IMR-90 (cell line): ENCODE measurements at regions not wholly inside any gene's neighbourhood (a gene's known extent, or its start where the extent isn't known, plus 50 kb on each side); places are given as distances from the start of the nearest gene placed in this dataset.

Source experiments
- ATAC-seq: fragments of 200-7000 bp; cut with Tn5 transposase; 2 replicates; pipeline ENCODE4 v1.9.1; 2020; ENCODE audit warnings: low read depth, mild to moderate bottlenecking, moderate library complexity
- BruUV-seq: library from RNA; stranded (reverse); fragments of 400-500 nt; replicated peaks from 2 replicates; lab custom pipeline; 2021; lab: Mats Ljungman, UMichigan
- CTCF ChIA-PET: fragments of 300-600 bp; formaldehyde crosslinking; extraction: SDS; loops from one replicate; lab custom pipeline; 2021; ENCODE audit warnings: antibody characterized with exemption; lab: Yijun Ruan, JAX
- POLR2A ChIA-PET: fragments of 300-600 bp; sonication (Branson Sonifier 250); formaldehyde crosslinking; loops from one replicate; lab custom pipeline; 2022; ENCODE audit warnings: antibody characterized with exemption; ENCODE audit not compliant: unreplicated experiment; lab: Charles Lee
- DNase-seq: peaks from one replicate; pipeline ENCODE4 v3.0.0; 2013
- H2AFZ ChIP-seq: replicated peaks from 2 replicates; pipeline ENCODE3; 2013; ENCODE audit warnings: low read length, mild to moderate bottlenecking; ENCODE audit not compliant: poor library complexity
- H2AK5ac ChIP-seq: 2 replicates; pipeline ENCODE4 v1.6.1; 2013; ENCODE audit warnings: low read depth, low read length, inconsistent platforms
- H2AK9ac ChIP-seq: replicated peaks from 2 replicates; pipeline ENCODE3; 2013; ENCODE audit warnings: mild to moderate bottlenecking, low read depth, low read length, moderate library complexity; ENCODE audit not compliant: poor library complexity
- H2BK120ac ChIP-seq: 2 replicates; pipeline ENCODE4 v1.6.1; 2013; ENCODE audit warnings: low read depth, low read length, inconsistent platforms
- H2BK15ac ChIP-seq: 3 replicates; pipeline ENCODE4 v1.6.1; 2013; ENCODE audit warnings: low read depth, low read length, inconsistent platforms
- H2BK20ac ChIP-seq: 2 replicates; pipeline ENCODE4 v1.6.1; 2013; ENCODE audit warnings: low read depth, mild to moderate bottlenecking, inconsistent platforms, low read length, moderate library complexity
- H2BK5ac ChIP-seq: 2 replicates; pipeline ENCODE4 v1.6.1; 2013; ENCODE audit warnings: mild to moderate bottlenecking, low read depth, low read length, inconsistent platforms; ENCODE audit not compliant: poor library complexity, severe bottlenecking
- H3K14ac ChIP-seq: replicated peaks from 2 replicates; pipeline ENCODE4 v1.6.1; 2013; ENCODE audit warnings: low read depth, low read length, inconsistent platforms
- H3K18ac ChIP-seq: 2 replicates; pipeline ENCODE4 v1.6.1; 2013; ENCODE audit warnings: low read depth, low read length, control low read depth
- H3K23ac ChIP-seq: 2 replicates; pipeline ENCODE4 v1.6.1; 2013; ENCODE audit warnings: low read depth, low read length, inconsistent platforms
- H3K27ac ChIP-seq: 2 replicates; pipeline ENCODE4 v1.5.1; 2013; ENCODE audit warnings: mild to moderate bottlenecking, control low read depth, low read length; ENCODE audit not compliant: insufficient read depth
- H3K27me3 ChIP-seq: 2 replicates; pipeline ENCODE4 v1.6.1; 2013; ENCODE audit warnings: low read length; ENCODE audit not compliant: control insufficient read depth, insufficient read depth
- H3K36me3 ChIP-seq: 2 replicates; pipeline ENCODE4 v1.6.1; 2013; ENCODE audit warnings: low read length, mixed read lengths; ENCODE audit not compliant: control insufficient read depth, insufficient read depth
- H3K4ac ChIP-seq: 2 replicates; pipeline ENCODE4 v1.6.1; 2013; ENCODE audit warnings: low read depth, low read length, inconsistent platforms
- H3K4me1 ChIP-seq: 2 replicates; pipeline ENCODE4 v1.6.1; 2013; ENCODE audit warnings: low read length, mixed read lengths; ENCODE audit not compliant: control insufficient read depth, insufficient read depth
- H3K4me2 ChIP-seq: 2 replicates; pipeline ENCODE4 v1.6.1; 2013; ENCODE audit warnings: low read depth, mild to moderate bottlenecking, control low read depth, low read length, moderate library complexity
- H3K4me3 ChIP-seq: 2 replicates; pipeline ENCODE4 v1.5.1; 2013; ENCODE audit warnings: low read depth, mild to moderate bottlenecking, control low read depth, low read length, moderate library complexity; ENCODE audit not compliant: insufficient read depth
- H3K56ac ChIP-seq: 2 replicates; pipeline ENCODE4 v1.6.1; 2013; ENCODE audit warnings: low read length, inconsistent platforms; ENCODE audit not compliant: insufficient read depth; ENCODE audit errors: extremely low read depth
- H3K79me1 ChIP-seq, 2 experiments: 2 replicates each; pipeline ENCODE4 v1.6.1; 2013; ENCODE audit warnings: low read length in 2 of 2, inconsistent platforms in 1 of 2, low read depth in 1 of 2
- H3K9ac ChIP-seq: 2 replicates; pipeline ENCODE4 v1.6.1; 2013; ENCODE audit warnings: low read depth, low read length, control low read depth
- H3K9me1 ChIP-seq: 2 replicates; pipeline ENCODE4 v1.6.1; 2013; ENCODE audit warnings: low read length, inconsistent platforms; ENCODE audit not compliant: insufficient read depth
- H3K9me3 ChIP-seq: 2 replicates; pipeline ENCODE4 v1.6.1; 2013; ENCODE audit warnings: low read length; ENCODE audit not compliant: control insufficient read depth, insufficient read depth
- H4K20me1 ChIP-seq: 2 replicates; pipeline ENCODE4 v1.6.1; 2013; ENCODE audit warnings: low read length, inconsistent platforms; ENCODE audit not compliant: insufficient read depth
- H4K5ac ChIP-seq: 2 replicates; pipeline ENCODE4 v1.6.1; 2013; ENCODE audit warnings: mild to moderate bottlenecking, low read depth, low read length, control low read depth
- H4K8ac ChIP-seq, 2 experiments: 2 replicates each; pipeline ENCODE4 v1.6.1; 2013; ENCODE audit warnings: low read depth in 2 of 2, low read length in 2 of 2, control low read depth in 1 of 2, inconsistent platforms in 1 of 2
- H4K91ac ChIP-seq: 2 replicates; pipeline ENCODE4 v1.6.1; 2013; ENCODE audit warnings: low read depth, low read length, inconsistent platforms; ENCODE audit not compliant: insufficient read depth
- BHLHE40 ChIP-seq: fragments of 150-350 bp; IDR thresholded peaks from 2 replicates; pipeline ENCODE4 v1.6.1; 2016; ENCODE audit warnings: mild to moderate bottlenecking, low read depth, low read length
- CEBPB ChIP-seq: IDR thresholded peaks from 2 replicates; pipeline ENCODE4 v1.6.1; 2012; ENCODE audit warnings: low read depth, low read length, improper control_type of control experiment
- CHD1 ChIP-seq: IDR thresholded peaks from 2 replicates; pipeline ENCODE4 v1.6.1; 2012; ENCODE audit warnings: low read depth, low read length, improper control_type of control experiment
- CTCF ChIP-seq: conservative IDR thresholded peaks from 2 replicates; pipeline ENCODE4 v1.5.1; 2012; ENCODE audit warnings: mild to moderate bottlenecking, low read depth, low read length, improper control_type of control experiment
- ELK1 ChIP-seq: fragments of 150-350 bp; IDR thresholded peaks from 2 replicates; pipeline ENCODE4 v1.6.1; 2016; ENCODE audit warnings: low read depth, mild to moderate bottlenecking, low read length, moderate library complexity, borderline replicate concordance
- MAZ ChIP-seq: IDR thresholded peaks from 2 replicates; pipeline ENCODE4 v1.6.1; 2012; ENCODE audit warnings: low read depth, mild to moderate bottlenecking, low read length, improper control_type of control experiment, moderate library complexity, borderline replicate concordance
- MXI1 ChIP-seq: IDR thresholded peaks from 2 replicates; pipeline ENCODE4 v1.6.1; 2012; ENCODE audit warnings: low read depth, mild to moderate bottlenecking, low read length, moderate library complexity, borderline replicate concordance
- NFE2L2 ChIP-seq: fragments of 150-350 bp; IDR thresholded peaks from 2 replicates; pipeline ENCODE4 v1.6.1; 2016; ENCODE audit warnings: low read depth, mild to moderate bottlenecking, low read length
- POLR2A ChIP-seq: IDR thresholded peaks from 2 replicates; pipeline ENCODE4 v1.6.1; 2012; ENCODE audit warnings: mild to moderate bottlenecking, low read depth, low read length
- RAD21 ChIP-seq: IDR thresholded peaks from 2 replicates; pipeline ENCODE4 v1.6.1; 2012; ENCODE audit warnings: low read length, improper control_type of control experiment
- RCOR1 ChIP-seq: IDR thresholded peaks from 2 replicates; pipeline ENCODE4 v1.6.1; 2012; ENCODE audit warnings: mild to moderate bottlenecking, low read length, improper control_type of control experiment; ENCODE audit not compliant: insufficient replicate concordance
- WGBS, 2 experiments: methylation state at CpG; one replicate each; pipeline versions ENCODE4 v1.1.5 to v1.1.7; 2013; ENCODE audit warnings: missing lambda C conversion rate in 2 of 2; ENCODE audit not compliant: insufficient read length in 1 of 2; ENCODE audit errors: extremely low coverage in 2 of 2; 5-methylcytosine and 5-hydroxymethylcytosine counted together
- dilution Hi-C: fragments of 300-500 bp; cut with HindIII; formaldehyde crosslinking; loops from one replicate; pipeline ENCODE4 v1.14.3; 2018; ENCODE audit warnings: low sequenced_read_pairs; ENCODE audit not compliant: unreplicated experiment
- in situ Hi-C: fragments of 300-500 bp; cut with MboI; formaldehyde crosslinking; loops from 3 replicates; pipeline ENCODE4 v1.14.3; 2019; ENCODE audit warnings: low sequenced_read_pairs, inconsistent platforms, mixed read lengths
- intact Hi-C: fragments of 100-400 bp; cut with micrococcal nuclease; formaldehyde crosslinking; loops from 2 replicates; pipeline ENCODE4 v1.10.0; 2022

- no peak overlapping the region for H3K18ac ChIP-seq
- POLR2A ChIA-PET = no interaction called here
- no peak for DNase-seq
- H2AK5ac ChIP-seq = no peak overlapping the region
- no peak overlapping the region for H2BK20ac ChIP-seq
- no peak overlapping the region for H2BK120ac ChIP-seq
- no CpG with 5 or more reads among the region's 3 CpGs for WGBS, 2 experiments
- dilution Hi-C loops = no loop called here
- TF ChIP-seq CHD1 (no peak), POLR2A (no peak), BHLHE40 (no peak), CTCF (no peak), ELK1 (no peak), MAZ (no peak), RAD21 (no peak), NFE2L2 (no peak), CEBPB (no peak), RCOR1 (no peak), MXI1 (no peak)
- no peak overlapping the region for H2AFZ ChIP-seq
- no peaks in the 10 kb centered on the region for H4K20me1 ChIP-seq
- no peaks in the 10 kb centered on the region for H3K27me3 ChIP-seq
- H3K4me2 ChIP-seq = no peak overlapping the region
- no peak overlapping the region for H3K4ac ChIP-seq
- H3K9ac ChIP-seq = no peak overlapping the region
- no peaks in the 10 kb centered on the region for H3K9me1 ChIP-seq
- H4K5ac ChIP-seq = no peak overlapping the region
- no peaks in the 10 kb centered on the region for H3K36me3 ChIP-seq
- H3K23ac ChIP-seq = no peak overlapping the region
- ATAC-seq = no peak
- no peak overlapping the region for H3K27ac ChIP-seq
- no peaks in the 10 kb centered on the region for H3K79me1 ChIP-seq
- H3K4me3 ChIP-seq = no peak overlapping the region
- no peak overlapping the region for H3K14ac ChIP-seq
- H4K91ac ChIP-seq = no peak overlapping the region
- no peaks in the 10 kb centered on the region for H3K9me3 ChIP-seq
- H3K4me1 ChIP-seq = no peaks in the 10 kb centered on the region
- H2BK5ac ChIP-seq = no peak overlapping the region
- no peak overlapping the region for H2AK9ac ChIP-seq
- H3K56ac ChIP-seq = no peak overlapping the region
- H4K8ac ChIP-seq = no peak overlapping the region
- no TSS peak for BruUV-seq
- intact Hi-C loops = no loop called here
- in situ Hi-C loops = no loop called here
- CTCF ChIA-PET = no interaction called here
- no peak overlapping the region for H2BK15ac ChIP-seq
These were observed 113.8 kb upstream of the SLC5A12 start for GRCh38 chr11:26835611-26836010.
